OCI-LY1 (cell line): ENCODE measurements at regions not wholly inside any gene's neighbourhood (a gene's known extent, or its start where the extent isn't known, plus 50 kb on each side); places are given as distances from the start of the nearest gene placed in this dataset.

Experiments used
- CTCF ChIP-seq: fragments of 200-600 bp; sonication (generic), shearing (Covaris generic); IDR thresholded peaks from 2 replicates; pipeline ENCODE4 v1.5.1; 2017; ENCODE audit warnings: mild to moderate bottlenecking, antibody characterized with exemption, low read length, moderate library complexity, mixed read lengths
- EZH2 ChIP-seq: fragments of 200-600 bp; sonication (generic), shearing (Covaris generic); IDR thresholded peaks from 2 replicates; pipeline ENCODE4 v1.8.0; 2017; ENCODE audit warnings: borderline replicate concordance, mixed run types, mild to moderate bottlenecking, antibody characterized with exemption, low read length, moderate library complexity, mixed read lengths

GRCh38 chr6:119957195-119957594 lies 607.6 kb upstream of the MAN1A1 start:
- no peak for TF ChIP-seq EZH2
- TF ChIP-seq CTCF = no peak
